Bronchial epithelial cell (primary cell): ENCODE measurements at regions not wholly inside any gene's neighbourhood (a gene's known extent, or its start where the extent isn't known, plus 50 kb on each side); places are given as distances from the start of the nearest gene placed in this dataset.

Experiments used
- DNase-seq: peaks from one replicate; pipeline ENCODE4 v3.0.0-alpha.2; 2010; ENCODE audit warnings: low read depth
- FAIRE-seq: peaks from 2 replicates; lab custom pipeline; 2011; peaks lifted over from hg19 to GRCh38; lab: Jason Lieb, UNC
- H3K27me3 ChIP-seq: 2 replicates; pipeline ENCODE4 v1.5.1; 2011; ENCODE audit warnings: low read length; ENCODE audit not compliant: control insufficient read depth, insufficient read depth
- H3K36me3 ChIP-seq: 2 replicates; pipeline ENCODE4 v1.5.1; 2011; ENCODE audit warnings: low read length; ENCODE audit not compliant: control insufficient read depth, insufficient read depth
- H3K4me3 ChIP-seq: 2 replicates; pipeline ENCODE4 v1.5.1; 2011; ENCODE audit warnings: mild to moderate bottlenecking, low read depth, low read length, control low read depth
- TF ChIP-seq, protein P1 (sequence below): IDR thresholded peaks from 2 replicates; pipeline ENCODE4 v1.5.1; 2011; ENCODE audit warnings: mild to moderate bottlenecking, moderate library complexity, low read length, control low read depth, inconsistent platforms; ENCODE audit not compliant: insufficient read depth, severe bottlenecking

DNA sequence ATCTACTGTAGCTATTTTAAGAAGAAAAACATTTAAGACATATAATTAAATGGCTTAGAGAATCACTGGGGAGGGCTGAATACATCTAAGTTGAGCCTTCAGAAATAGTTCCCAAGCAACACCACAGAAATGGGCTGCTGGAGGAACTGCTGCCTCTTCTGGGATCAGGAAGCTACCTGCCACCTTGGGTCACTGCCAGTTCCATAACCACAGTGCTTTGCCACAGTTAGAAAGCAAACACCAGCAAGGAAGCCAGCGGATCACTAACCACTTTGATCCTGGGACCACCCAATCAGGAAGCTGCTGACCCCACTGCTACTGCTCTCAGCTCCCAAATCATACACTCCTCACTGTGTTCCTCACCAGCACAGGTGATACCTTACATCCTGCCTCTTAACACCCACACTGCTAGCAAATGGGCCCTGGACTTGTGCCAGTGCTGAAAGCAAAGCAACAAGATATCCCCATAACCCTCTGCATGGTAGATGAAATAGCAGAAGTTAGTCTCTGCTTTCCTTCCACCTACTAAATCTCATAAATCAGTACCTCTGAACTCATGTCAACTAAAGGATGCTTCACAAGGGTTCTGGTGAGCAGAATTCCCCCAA is 346.9 kb downstream of the DEPDC1B start:
- TF ChIP-seq, protein P1, sequence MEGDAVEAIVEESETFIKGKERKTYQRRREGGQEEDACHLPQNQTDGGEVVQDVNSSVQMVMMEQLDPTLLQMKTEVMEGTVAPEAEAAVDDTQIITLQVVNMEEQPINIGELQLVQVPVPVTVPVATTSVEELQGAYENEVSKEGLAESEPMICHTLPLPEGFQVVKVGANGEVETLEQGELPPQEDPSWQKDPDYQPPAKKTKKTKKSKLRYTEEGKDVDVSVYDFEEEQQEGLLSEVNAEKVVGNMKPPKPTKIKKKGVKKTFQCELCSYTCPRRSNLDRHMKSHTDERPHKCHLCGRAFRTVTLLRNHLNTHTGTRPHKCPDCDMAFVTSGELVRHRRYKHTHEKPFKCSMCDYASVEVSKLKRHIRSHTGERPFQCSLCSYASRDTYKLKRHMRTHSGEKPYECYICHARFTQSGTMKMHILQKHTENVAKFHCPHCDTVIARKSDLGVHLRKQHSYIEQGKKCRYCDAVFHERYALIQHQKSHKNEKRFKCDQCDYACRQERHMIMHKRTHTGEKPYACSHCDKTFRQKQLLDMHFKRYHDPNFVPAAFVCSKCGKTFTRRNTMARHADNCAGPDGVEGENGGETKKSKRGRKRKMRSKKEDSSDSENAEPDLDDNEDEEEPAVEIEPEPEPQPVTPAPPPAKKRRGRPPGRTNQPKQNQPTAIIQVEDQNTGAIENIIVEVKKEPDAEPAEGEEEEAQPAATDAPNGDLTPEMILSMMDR, result no peak
- Histone ChIP-seq H3K4me3 (no peak overlapping the region), H3K36me3 (no peaks in the 10 kb centered on the region), H3K27me3 (no peaks in the 10 kb centered on the region)
- DNase-seq (no peak), FAIRE-seq (peak; percentile 77)

DNA sequence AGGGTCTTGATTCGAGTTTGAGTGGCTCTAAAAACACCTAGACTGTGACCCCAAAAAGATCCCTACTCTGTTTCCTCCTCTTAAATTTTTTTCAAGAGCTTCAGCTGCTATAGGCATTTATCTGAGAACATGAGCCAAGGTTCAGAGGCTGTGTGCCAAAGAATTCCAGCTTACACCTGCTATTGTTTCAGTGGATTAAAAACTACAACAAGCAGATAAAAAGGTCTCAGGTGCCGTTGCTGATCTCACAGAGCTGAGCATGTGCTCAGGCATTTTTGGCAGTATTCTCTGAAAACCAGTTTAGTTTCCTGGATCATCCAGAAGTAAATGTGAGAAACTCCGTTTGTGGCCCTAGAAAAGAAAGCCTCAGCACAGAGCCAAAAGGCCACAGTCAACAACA is 349.2 kb downstream of the DEPDC1B start:
- H3K4me3 ChIP-seq, result no peak overlapping the region
- TF ChIP-seq, protein P1, result no peak
- FAIRE-seq (no peak), DNase-seq (no peak)
- H3K36me3 ChIP-seq, result no peaks in the 10 kb centered on the region
- no peaks in the 10 kb centered on the region for H3K27me3 ChIP-seq

DNA sequence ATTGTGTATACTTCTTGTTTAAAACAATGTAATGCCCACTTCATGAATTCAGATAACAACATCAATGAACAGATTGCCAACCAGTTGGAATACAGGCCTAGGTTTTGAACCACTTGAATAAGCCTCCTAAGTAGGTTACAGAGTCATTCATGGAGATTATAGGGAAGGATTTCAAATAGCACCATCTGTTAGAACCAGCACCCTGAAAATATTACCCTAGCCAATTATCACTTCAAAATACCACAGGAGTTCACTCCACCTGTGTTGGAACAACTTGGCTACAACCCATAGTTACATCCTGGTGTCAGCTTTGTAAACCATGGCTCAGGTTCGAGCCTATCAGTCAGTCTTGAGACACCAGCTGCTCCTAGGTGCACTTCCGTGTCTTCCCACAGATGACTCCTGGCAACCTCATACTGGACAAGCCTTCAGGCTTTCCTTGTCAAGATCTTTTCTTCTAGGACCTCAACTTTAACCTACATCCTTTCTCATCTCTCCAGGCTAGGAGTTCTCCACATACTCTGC is 350.0 kb downstream of the DEPDC1B start:
- Histone ChIP-seq H3K4me3 (no peak overlapping the region), H3K36me3 (no peaks in the 10 kb centered on the region), H3K27me3 (no peaks in the 10 kb centered on the region)
- FAIRE-seq (peak; percentile 91), DNase-seq (no peak)
- TF ChIP-seq, protein P1, result no peak

DNA sequence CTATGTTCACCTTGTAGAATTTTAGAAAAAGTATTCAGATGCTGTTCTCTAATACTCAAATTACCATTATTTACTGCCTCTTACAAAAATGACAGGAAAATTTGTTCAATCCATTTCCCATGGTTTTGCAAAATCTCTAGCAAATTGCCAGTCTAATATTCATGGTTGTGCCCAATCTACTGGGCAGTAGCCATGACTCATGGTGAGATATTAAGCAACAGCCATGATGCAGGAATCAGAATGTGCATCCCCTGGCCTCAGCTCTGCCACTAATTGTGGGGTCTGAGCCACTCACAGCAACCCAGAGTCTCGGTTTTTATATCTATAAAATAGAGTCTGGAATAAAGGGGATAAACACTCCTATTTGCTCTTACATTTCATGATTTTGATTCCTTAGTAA is 353.6 kb downstream of the DEPDC1B start:
- DNase-seq (peak; percentile 63), FAIRE-seq (no peak)
- Histone ChIP-seq H3K4me3 (no peak overlapping the region), H3K36me3 (no peaks in the 10 kb centered on the region), H3K27me3 (no peaks in the 10 kb centered on the region)
- TF ChIP-seq, protein P1, result no peak

DNA sequence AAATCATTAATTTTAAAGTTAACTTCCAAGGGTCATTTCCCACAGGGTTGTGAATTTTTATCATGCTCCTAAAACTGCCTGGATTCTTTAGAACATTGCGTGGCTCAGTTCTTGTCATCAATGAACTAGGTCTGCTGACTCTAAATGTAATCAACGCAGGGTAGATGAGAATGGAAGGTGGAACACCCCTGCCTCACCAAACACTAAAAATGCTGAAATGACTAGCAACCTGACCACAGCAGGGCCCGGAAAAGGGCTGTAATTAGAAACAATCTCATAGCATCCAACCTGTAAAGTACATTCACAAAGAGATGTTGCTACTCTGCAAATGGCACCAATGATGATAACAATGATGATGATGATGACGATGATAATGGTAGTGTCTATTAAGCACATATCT is 356.9 kb downstream of the DEPDC1B start:
- TF ChIP-seq, protein P1, result no peak
- FAIRE-seq (no peak), DNase-seq (no peak)
- Histone ChIP-seq H3K27me3 (no peaks in the 10 kb centered on the region), H3K4me3 (no peak overlapping the region), H3K36me3 (no peaks in the 10 kb centered on the region)
